ENCODE measurements at regions not wholly inside any gene's neighbourhood (a gene's known extent, or its start where the extent isn't known, plus 50 kb on each side); places are given as distances from the start of the nearest gene placed in this dataset.

GRCh38 chr6:120116343-120116742 lies 766.8 kb upstream of the MAN1A1 start:
- TF ChIP-seq CTCF (IDR thresholded peaks at IDR 0.05): no peak
- no peak for TF ChIP-seq POLR2A (IDR thresholded peaks at IDR 0.05)

Data from Peyer's patch (tissue), 4 donors.